GM19239 (cell line): ENCODE measurements at regions not wholly inside any gene's neighbourhood (a gene's known extent, or its start where the extent isn't known, plus 50 kb on each side); places are given as distances from the start of the nearest gene placed in this dataset.
"Not testable (repeated sequence)": the region's sequence is repeated elsewhere in the genome, so short reads cannot be mapped to it uniquely, and the experiment has no call there.

Source experiments
- DNase-seq: peaks from one replicate; pipeline ENCODE4 v3.0.0; 2011; ENCODE audit warnings: low spot score; ENCODE audit not compliant: insufficient read length
- FAIRE-seq: peaks from 2 replicates; lab custom pipeline; 2011; peaks lifted over from hg19 to GRCh38; lab: Jason Lieb, UNC

- FAIRE-seq, DNase-seq: not testable (repeated sequence)
These were observed 146.3 kb downstream of the LAT start for GRCh38 chr16:29130901-29131851.

GRCh38 chr16:29130131-29130711 lies 145.4 kb downstream of the LAT start:
- not testable (repeated sequence) for DNase-seq, FAIRE-seq

GRCh38 chr16:29129458-29130038 lies 144.7 kb downstream of the LAT start:
- not testable (repeated sequence) for FAIRE-seq, DNase-seq

- DNase-seq, FAIRE-seq: not testable (repeated sequence)
These were observed 144.0 kb downstream of the LAT start for GRCh38 chr16:29128732-29129457.

- not testable (repeated sequence) for DNase-seq, FAIRE-seq
These were observed 143.1 kb downstream of the LAT start for GRCh38 chr16:29127806-29128420.

- no peak for DNase-seq
- no peak for FAIRE-seq
These were observed 141.8 kb downstream of the LAT start for GRCh38 chr16:29126616-29127015.

- DNase-seq (no peak), FAIRE-seq (no peak)
These were observed 141.2 kb downstream of the LAT start for GRCh38 chr16:29126057-29126494.

- DNase-seq = no peak
- no peak for FAIRE-seq
These were observed 140.0 kb downstream of the LAT start for GRCh38 chr16:29124828-29125227.

GRCh38 chr16:29124162-29124561 lies 139.3 kb downstream of the LAT start:
- not testable (repeated sequence) for DNase-seq, FAIRE-seq

GRCh38 chr16:29120680-29121079 lies 135.8 kb downstream of the LAT start:
- DNase-seq, FAIRE-seq: not testable (repeated sequence)

- not testable (repeated sequence) for FAIRE-seq, DNase-seq
These were observed 133.6 kb downstream of the LAT start for GRCh38 chr16:29118301-29118957.

GRCh38 chr16:29117631-29118030 lies 132.8 kb downstream of the LAT start:
- DNase-seq (no peak), FAIRE-seq (no peak)

- no peak for DNase-seq
- FAIRE-seq = no peak
These were observed 132.1 kb downstream of the LAT start for GRCh38 chr16:29116980-29117379.

GRCh38 chr16:29116207-29116606 lies 131.4 kb downstream of the LAT start:
- not testable (repeated sequence) for FAIRE-seq, DNase-seq

GRCh38 chr16:29115802-29116141 lies 130.9 kb downstream of the LAT start:
- FAIRE-seq, DNase-seq: not testable (repeated sequence)

- not testable (repeated sequence) for DNase-seq
- FAIRE-seq = peak; percentile 70
These were observed 130.3 kb downstream of the LAT start for GRCh38 chr16:29114989-29115801.

GRCh38 chr16:29114574-29114973 lies 129.7 kb downstream of the LAT start:
- DNase-seq (no peak), FAIRE-seq (no peak)

GRCh38 chr16:29113446-29113845 lies 128.6 kb downstream of the LAT start:
- DNase-seq, FAIRE-seq: not testable (repeated sequence)
